OCI-LY3 (cell line): ENCODE measurements at regions not wholly inside any gene's neighbourhood (a gene's known extent, or its start where the extent isn't known, plus 50 kb on each side); places are given as distances from the start of the nearest gene placed in this dataset.

Experiments
- H2AFZ ChIP-seq: fragments of 200-600, 300-600 bp; shearing (Covaris generic); 2 replicates; pipeline ENCODE4 v1.6.0; 2014; ENCODE audit warnings: antibody characterized with exemption, low read depth, low read length
- H3K27ac ChIP-seq: fragments of 200-600, 300-600 bp; sonication (generic); 2 replicates; pipeline ENCODE4 v1.5.1; 2014; ENCODE audit warnings: mild to moderate bottlenecking, low read length, moderate library complexity, mixed read lengths
- H3K27me3 ChIP-seq: fragments of 200-600, 300-600 bp; sonication (generic); 2 replicates; pipeline ENCODE4 v1.6.1; 2014; ENCODE audit warnings: low read depth, low read length, mixed read lengths
- H3K36me3 ChIP-seq: fragments of 200-600, 300-600 bp; sonication (generic); replicated peaks from 2 replicates; pipeline ENCODE3; 2014; ENCODE audit warnings: low read depth, low read length, mixed read lengths
- H3K4me1 ChIP-seq: fragments of 300-600, 200-600 bp; sonication (generic); 2 replicates; pipeline ENCODE4 v1.6.1; 2014; ENCODE audit warnings: low read length, mixed read lengths
- H3K4me2 ChIP-seq: fragments of 200-600, 300-600 bp; sonication (generic); 2 replicates; pipeline ENCODE4 v1.6.1; 2014; ENCODE audit warnings: low read length, mixed read lengths
- H3K4me3 ChIP-seq: fragments of 300-600, 200-600 bp; sonication (generic); 2 replicates; pipeline ENCODE4 v1.5.1; 2014; ENCODE audit warnings: antibody characterized with exemption, mild to moderate bottlenecking, low read length, moderate library complexity
- H3K79me2 ChIP-seq: fragments of 300-600, 200-600 bp; shearing (Covaris generic); 2 replicates; pipeline ENCODE4 v1.6.1; 2014; ENCODE audit warnings: mild to moderate bottlenecking, low read length, mixed read lengths
- H3K9ac ChIP-seq: fragments of 300-600, 200-600 bp; shearing (Covaris generic); 2 replicates; pipeline ENCODE4 v1.6.0; 2014; ENCODE audit warnings: mild to moderate bottlenecking, low read length, moderate library complexity
- H3K9me3 ChIP-seq: fragments of 200-600, 300-600 bp; shearing (Covaris generic); 2 replicates; pipeline ENCODE4 v1.6.1; 2014; ENCODE audit warnings: low read length, mixed read lengths; ENCODE audit not compliant: insufficient read depth
- H4K20me1 ChIP-seq: fragments of 200-600, 300-600 bp; sonication (generic); 2 replicates; pipeline ENCODE4 v1.6.1; 2016; ENCODE audit warnings: low read length, mixed read lengths; ENCODE audit not compliant: insufficient read depth
- CTCF ChIP-seq: fragments of 200-600, 300-600 bp; sonication (generic); IDR thresholded peaks from 2 replicates; pipeline ENCODE4 v1.5.1; 2014; ENCODE audit warnings: antibody characterized with exemption, low read length, low read depth
- EZH2phosphoT487 ChIP-seq: fragments of 200-600 bp; shearing (Covaris generic); IDR thresholded peaks from 2 replicates; pipeline ENCODE4 v1.6.1; 2018; ENCODE audit warnings: antibody characterized with exemption, mixed run types, low read depth

- Histone ChIP-seq H3K4me3 (no peak overlapping the region), H4K20me1 (no peaks in the 10 kb centered on the region), H3K36me3 (no peaks in the 10 kb centered on the region), H3K9ac (no peak overlapping the region), H3K9me3 (no peaks in the 10 kb centered on the region), H3K27ac (no peak overlapping the region), H3K4me1 (no peaks in the 10 kb centered on the region), H3K27me3 (peaks cover 34% of the 10 kb centered on the region), H3K79me2 (no peaks in the 10 kb centered on the region), H2AFZ (no peak overlapping the region), H3K4me2 (no peak overlapping the region)
- TF ChIP-seq CTCF = no peak
Measured at GRCh38 chr1:243974451-243975292, 76.4 kb upstream of the ZBTB18 start.

DNA sequence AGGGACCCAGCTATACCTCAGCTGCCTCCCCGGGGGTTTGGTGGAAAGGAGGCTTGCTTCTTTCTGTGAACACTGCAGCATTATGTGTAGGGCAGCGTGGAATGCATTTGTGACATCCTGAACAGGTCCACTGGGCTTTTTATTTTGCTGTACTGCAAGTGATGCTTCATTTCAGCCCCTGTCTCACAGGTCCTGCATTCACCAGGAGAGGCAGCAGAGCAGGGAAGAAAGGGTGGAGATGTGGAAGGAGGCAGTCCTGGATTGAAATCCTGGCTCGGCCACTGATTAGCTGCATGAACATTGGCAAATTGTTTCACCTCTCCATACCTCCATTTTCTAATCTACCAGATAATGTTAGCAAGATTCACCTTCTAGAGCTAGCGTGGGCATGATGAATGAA lies 77.9 kb upstream of the ZBTB18 start:
- TF ChIP-seq EZH2phosphoT487 = no peak
- TF ChIP-seq CTCF = no peak
- H2AFZ ChIP-seq = no peak overlapping the region
- no peaks in the 10 kb centered on the region for H4K20me1 ChIP-seq
- no peaks in the 10 kb centered on the region for H3K4me1 ChIP-seq
- peaks cover 45% of the 10 kb centered on the region for H3K27me3 ChIP-seq
- no peak overlapping the region for H3K9ac ChIP-seq
- no peaks in the 10 kb centered on the region for H3K36me3 ChIP-seq
- H3K79me2 ChIP-seq = no peaks in the 10 kb centered on the region
- H3K4me2 ChIP-seq = no peak overlapping the region
- no peaks in the 10 kb centered on the region for H3K9me3 ChIP-seq
- H3K27ac ChIP-seq = no peak overlapping the region
- no peak overlapping the region for H3K4me3 ChIP-seq

GRCh38 chr1:243970077-243970476 lies 81.0 kb upstream of the ZBTB18 start:
- Histone ChIP-seq H3K4me1 (no peaks in the 10 kb centered on the region), H3K79me2 (no peaks in the 10 kb centered on the region), H3K27ac (no peak overlapping the region), H3K27me3 (peaks cover 43% of the 10 kb centered on the region), H2AFZ (no peak overlapping the region), H3K9me3 (no peaks in the 10 kb centered on the region), H3K9ac (no peak overlapping the region), H3K4me3 (no peak overlapping the region), H3K36me3 (no peaks in the 10 kb centered on the region), H3K4me2 (no peak overlapping the region), H4K20me1 (no peaks in the 10 kb centered on the region)
- TF ChIP-seq CTCF = no peak
- no peak for TF ChIP-seq EZH2phosphoT487

- no peak for TF ChIP-seq EZH2phosphoT487
- TF ChIP-seq CTCF = no peak
- Histone ChIP-seq H3K4me3 (no peak overlapping the region), H2AFZ (no peak overlapping the region), H3K27ac (no peak overlapping the region), H3K9ac (no peak overlapping the region), H3K4me1 (no peaks in the 10 kb centered on the region), H3K79me2 (no peaks in the 10 kb centered on the region), H3K4me2 (no peak overlapping the region), H3K27me3 (peaks cover 35% of the 10 kb centered on the region), H3K36me3 (no peaks in the 10 kb centered on the region), H3K9me3 (no peaks in the 10 kb centered on the region), H4K20me1 (no peaks in the 10 kb centered on the region)
Measured at GRCh38 chr1:243968413-243968812, 82.7 kb upstream of the ZBTB18 start.
